CD4-positive, alpha-beta T cell treated with Interleukin-1 beta for 1 hour (primary cell): ENCODE measurements at regions not wholly inside any gene's neighbourhood (a gene's known extent, or its start where the extent isn't known, plus 50 kb on each side); places are given as distances from the start of the nearest gene placed in this dataset.
"Not testable (repeated sequence)": the region's sequence is repeated elsewhere in the genome, so short reads cannot be mapped to it uniquely, and the experiment has no call there.

Experiments
- DNase-seq, 2 donors: peaks; one replicate each; pipeline ENCODE4 v3.0.0-alpha.2; 2020 to 2022

DNA sequence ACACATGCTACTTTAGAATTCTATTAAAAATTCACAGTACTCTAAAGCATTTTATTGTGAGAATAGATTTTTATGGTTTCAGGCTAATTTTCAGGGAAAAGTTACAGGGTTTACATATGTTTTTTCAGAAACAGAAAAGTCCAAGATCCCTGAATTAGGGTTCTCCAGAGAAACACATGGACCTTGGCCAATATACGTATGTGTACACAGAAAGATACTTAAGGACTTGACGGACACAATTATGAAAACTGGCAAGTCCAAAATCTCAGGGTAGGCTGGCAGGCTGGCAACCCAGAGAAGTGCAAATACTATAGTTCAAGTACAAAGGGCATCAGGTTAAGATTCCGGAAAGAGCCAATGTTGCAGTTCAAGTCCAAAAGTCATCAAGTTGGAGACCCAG, 1897.8 kb upstream of the PCDH10 start:
- DNase-seq: no peak

DNA sequence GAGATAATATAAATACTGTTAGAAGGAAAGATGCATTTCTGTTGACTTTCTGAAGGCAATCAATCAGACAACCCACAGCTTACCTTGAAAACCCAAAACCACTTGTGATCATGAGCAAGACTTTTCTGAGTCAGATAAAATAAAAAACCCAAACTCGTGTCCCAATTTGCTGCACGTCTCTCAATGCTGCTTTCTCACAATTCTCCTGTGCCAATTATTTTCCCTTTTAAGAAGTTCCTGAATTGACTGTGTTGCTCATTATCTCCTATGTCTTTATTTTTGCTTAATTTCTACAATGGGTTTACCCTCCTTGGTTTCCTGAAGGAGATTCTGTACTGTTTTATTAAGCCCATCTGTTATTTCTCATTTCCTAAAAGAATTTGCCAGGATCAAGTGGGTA, 1891.9 kb upstream of the PCDH10 start:
- no peak for DNase-seq

DNA sequence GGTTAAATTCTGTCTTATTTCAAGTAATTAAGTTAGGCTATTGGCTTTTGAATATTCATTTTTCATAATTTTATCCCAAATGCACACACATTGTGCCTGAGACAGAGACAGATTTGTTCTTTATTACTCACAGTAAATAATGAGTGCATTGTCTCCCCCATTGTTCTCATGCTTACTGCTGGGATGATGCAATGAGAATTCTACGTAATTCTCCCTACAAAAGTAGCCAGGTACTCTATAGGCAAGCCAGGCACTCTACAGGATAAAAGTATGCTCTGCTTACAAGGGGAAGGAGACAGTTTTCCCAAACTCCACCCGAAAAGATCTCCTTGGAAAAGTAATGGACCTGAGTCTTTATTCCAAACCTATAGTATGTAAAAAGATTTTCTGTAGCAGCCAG, 1890.7 kb upstream of the PCDH10 start:
- DNase-seq: no peak

DNA sequence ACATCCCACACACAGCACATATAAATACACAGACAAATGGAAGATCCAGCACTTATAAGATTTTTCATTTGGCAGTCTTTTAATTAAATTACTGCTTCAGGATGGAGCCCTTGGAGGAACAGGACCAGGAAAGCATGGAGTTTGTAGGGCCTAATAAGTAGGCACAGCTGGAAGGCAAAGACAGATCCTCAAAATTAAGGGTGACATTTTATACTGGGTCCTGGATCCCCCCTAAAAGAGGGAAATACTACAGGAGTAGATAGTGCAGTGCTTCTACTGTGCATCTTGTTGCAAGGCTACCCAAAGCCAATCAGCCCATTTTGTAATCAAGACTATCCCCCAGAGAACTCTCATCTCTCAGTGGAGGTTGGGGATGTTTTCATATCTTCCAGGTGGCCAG, 1860.7 kb upstream of the PCDH10 start:
- no peak for DNase-seq

DNA sequence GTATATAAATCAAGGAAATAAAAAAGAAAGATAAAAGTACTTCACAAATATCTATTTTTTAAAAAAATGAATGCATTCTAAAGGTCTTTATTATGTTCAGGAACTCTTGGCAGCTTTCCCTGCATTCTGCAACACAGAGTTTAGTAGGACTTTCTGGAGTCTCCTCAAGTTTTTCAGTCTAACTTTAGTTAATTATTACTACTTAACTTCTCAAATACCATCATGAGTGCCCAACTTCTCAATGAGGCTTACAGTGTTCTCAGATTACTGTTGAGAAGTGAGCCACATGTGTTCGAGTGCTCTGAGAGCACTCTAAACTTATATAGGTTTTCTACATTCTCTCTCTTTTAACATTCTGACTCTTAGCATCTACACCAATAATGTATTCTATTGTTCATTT, 1852.9 kb upstream of the PCDH10 start:
- no peak for DNase-seq

DNA sequence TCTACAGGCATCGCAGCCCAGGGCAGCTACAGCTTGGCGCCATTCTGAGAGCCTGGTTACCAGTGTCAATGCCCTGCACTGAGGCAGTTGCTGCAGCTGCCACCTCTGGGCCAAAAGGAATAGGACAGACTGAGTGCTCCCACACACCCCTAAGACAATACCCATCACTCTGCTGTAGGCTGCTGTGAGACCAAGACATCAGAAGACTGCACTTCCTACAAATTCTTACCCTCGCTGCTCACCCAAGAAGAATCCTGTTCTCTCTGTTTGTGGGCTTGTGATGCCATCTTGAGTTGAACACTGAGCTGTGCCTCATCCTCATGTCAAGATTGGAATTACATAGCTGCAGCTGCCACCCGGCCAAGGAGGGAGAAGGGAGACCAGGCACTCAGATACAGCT, 1847.0 kb upstream of the PCDH10 start:
- DNase-seq: no peak

DNA sequence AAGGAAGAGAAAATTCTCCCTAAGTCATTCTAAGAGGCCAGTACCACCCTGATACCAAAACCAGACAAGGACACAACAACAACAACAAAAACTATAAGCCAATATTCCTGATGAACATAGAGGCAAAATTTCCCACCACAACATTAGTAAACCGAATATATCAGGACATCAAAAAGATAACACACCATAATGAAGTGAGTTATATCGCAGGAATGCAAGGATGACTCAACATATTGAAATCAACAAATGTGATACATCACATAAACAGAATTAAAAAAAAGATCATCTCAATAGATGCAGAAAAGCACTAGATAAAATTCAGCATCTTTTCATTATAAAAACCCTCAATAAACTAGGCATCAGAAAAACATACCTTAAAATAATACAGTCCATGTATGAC, 1844.4 kb upstream of the PCDH10 start:
- DNase-seq: no peak

DNA sequence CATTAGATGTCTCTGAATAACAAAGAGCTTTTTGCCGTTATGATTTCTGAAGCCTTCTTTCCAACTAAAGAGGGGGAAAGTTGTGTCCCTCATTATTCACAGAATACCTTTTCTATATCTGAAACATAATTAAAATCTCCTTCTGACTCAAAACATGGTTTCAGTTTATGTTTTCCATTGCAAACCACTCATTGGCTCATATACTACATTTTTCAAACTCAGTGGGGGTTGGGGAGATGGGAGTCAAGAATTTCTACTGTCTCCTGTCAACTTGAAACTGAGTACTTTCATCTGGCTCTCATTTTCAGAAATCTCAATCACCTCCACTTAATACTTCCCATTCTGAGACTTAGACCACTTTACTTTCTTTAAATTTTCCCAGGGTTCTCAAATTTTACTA, 1839.5 kb upstream of the PCDH10 start:
- DNase-seq: no peak

DNA sequence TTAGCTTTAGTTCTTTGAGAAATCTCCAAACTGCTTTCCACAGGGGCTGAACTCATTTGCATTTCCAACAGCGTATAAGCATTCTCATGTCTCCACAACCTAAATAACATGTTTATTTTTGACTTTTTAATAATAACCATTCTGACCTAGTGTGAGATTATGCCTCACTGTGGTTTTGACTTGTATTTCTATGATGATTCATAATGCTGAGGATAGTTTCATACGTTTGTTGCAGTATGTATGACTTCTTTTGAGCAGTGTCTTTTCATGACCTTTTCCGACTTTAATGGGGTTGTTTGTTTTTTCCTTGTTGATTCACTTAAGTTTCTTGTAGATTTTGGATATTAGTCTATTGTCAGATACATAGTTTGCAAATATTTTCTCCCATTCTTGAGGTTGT, 1833.0 kb upstream of the PCDH10 start:
- no peak for DNase-seq

DNA sequence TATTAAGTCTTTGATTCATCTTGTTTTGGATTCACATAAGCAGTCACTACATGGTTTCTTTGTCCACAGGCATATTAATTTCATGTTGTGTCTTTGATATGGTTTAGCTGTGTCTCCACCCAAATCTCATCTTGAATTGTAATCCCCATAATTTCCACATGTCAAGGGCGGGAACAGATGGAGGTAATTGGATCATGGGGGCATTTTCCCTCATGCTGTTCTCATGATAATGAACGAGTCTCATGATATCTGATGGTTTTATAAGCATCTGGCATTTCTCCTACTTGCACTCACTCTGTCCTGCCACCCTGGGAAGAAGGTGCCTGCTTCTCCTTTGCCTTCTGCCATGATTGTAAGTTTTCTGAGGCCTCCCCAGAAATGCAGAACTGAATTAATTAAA, 1811.2 kb upstream of the PCDH10 start:
- DNase-seq: no peak

DNA sequence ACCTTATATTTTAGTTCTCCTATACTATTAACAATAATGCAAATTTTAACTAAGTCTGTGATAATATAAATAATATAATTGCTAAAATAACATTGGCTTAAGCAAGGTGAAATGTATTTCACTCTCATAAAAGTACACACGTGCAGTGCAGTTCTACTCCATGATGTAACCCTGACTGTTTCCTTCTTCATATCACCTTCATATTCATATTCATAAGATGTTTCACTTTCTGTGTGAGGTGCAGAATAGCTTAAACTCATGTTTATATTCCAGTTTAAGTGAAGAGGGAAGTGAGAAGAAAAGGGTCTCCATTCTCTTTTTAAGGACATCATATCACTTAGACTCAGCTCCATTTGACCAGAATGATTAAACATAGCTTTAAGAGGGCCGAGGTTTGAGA, 1810.0 kb upstream of the PCDH10 start:
- DNase-seq: no peak

DNA sequence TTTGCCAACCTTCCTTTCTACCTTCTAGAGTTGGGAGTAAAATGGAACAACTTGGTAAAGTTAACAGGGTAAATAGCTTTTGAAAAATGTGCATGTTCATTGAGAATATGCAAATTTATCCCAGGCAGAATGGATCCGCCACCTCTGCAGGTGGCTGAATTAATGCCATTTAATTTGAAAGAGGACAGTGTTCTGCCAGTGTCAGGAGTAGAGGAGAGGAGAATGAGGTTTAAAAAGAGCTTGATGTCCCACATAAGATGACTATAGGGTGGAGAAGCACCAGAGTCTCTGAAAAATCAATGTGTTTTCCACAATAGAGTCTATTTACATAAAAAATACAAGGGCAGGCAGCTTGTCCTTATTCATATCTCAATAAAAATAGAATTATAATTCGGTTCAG, 1804.3 kb upstream of the PCDH10 start:
- DNase-seq: no peak

DNA sequence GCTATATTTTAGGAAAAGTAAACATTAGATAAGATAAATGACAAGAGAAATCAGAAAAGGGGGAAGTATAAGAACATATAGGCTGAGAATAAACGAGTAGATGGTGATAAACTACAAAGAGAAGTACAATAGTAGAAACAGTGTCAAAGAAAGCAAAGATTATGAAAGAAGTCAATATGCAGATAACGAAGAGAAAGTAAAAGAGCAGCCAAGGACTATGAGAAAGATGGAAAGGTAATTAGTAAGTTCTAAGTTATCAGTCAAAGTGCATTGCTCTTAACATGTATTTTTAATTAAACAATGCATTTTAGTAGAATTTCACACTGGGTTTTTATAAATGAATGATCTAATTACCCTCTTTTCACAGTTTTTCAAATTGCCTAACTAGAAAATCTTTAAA, 1801.3 kb upstream of the PCDH10 start:
- no peak for DNase-seq

DNA sequence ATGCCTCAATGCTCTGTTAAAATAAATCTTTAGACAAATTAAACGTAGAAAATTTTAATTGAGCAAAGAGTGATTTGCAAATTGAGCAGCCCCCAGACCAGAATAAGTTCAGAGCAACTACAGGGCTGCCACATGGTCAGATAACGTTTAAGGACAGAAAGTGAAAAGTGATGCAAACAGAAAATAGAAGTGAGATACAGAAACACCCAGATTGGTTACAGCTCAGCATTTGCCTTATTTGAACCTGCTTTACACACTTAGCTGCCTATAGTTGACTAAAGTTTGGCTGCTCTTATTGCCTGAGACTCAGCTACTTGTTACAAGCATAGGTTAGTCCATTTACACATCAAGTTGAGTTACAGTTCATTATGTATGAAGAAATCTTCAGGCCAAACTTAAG, 1800.8 kb upstream of the PCDH10 start:
- DNase-seq: no peak

DNA sequence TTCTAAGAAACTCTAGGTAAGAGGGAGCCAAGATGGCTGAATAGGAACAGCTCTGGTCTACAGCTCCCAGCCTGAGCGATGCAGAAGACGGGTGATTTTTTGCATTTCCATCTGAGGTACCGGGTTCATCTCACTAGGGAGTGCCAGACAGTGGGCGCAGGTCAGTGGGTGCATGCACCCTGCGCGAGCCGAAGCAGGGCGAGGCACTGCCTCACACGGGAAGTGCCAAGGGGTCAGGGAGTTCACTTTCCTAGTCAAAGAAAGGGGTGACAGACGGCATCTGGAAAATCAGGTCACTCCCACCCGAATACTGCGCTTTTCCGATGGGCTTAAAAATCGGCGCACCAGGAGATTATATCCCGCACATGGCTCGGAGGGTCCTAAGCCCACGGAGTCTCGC, 1796.7 kb upstream of the PCDH10 start:
- DNase-seq: not testable (repeated sequence)

DNA sequence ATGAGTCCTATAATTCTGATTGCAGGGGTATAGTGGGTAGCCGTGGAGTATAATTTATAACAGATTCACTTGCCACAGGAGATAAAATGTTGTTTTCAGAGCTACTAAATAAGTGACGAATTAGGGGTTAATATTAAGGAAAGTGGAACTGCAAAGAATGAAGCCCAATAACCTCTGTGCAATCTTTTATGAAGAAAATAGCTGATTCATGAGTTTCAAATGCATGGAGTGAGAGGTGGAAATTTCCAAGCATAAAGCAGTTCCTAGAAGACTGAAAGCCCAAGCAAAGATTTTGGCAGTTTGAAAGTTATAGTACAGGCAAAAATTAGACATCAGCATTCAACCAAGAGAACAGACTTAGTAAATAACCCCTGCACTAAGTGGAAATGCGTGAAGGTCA, 1782.4 kb upstream of the PCDH10 start:
- DNase-seq: no peak

DNA sequence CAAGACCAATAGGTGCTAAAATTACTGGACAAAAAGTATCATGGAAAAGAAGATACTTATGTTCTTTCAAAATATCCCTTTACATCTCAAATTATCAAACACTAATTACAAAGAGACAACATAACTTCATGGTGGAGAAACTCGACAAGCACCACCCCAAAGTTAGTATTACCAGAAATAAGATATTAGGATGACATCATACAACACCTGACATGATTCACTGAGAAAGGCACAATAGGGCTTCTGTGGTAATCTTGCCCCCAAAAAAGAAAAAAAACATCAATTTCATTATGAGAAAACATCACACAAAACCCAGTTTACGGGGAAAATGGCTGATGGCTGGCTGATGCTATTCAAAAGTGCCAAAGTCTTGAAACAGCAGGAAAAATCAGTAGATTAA, 1781.7 kb upstream of the PCDH10 start:
- no peak for DNase-seq

DNA sequence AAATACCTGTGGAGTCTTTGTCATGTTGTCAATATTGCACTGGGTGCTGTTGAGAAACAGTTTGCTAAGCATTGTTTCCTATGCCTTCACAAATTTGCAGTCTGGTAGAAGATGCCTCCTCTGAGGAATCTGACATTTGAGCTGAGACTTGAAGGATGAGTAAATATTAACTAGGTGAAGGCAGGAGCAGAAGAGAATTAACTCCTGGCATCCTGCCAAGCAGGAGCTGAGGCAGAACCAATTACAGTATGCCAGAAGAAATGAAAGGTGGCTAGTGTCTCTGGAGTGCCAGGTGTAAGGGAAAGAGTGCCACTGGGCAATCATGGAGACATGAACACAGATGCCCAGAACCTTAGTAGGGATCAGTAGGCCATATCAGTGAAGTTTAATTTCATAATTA, 1778.2 kb upstream of the PCDH10 start:
- DNase-seq: no peak

DNA sequence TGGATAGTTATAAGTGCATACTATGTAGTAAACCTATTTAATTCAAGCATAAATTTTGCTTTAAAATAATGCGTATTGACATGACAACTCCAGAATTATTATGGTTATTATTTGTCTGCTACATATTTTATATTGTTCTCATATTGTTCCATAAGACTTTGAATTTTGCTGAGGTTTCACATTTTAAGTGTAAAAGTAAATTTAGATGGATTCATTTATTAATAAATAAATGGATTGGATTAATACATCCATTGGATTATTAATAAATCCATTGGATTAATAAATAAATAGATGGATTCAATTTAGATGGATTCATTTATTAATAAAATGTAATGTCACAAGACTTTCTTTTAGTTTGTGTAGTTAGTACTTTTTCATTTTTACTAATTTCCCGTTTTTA, 1768.0 kb upstream of the PCDH10 start:
- DNase-seq: no peak

DNA sequence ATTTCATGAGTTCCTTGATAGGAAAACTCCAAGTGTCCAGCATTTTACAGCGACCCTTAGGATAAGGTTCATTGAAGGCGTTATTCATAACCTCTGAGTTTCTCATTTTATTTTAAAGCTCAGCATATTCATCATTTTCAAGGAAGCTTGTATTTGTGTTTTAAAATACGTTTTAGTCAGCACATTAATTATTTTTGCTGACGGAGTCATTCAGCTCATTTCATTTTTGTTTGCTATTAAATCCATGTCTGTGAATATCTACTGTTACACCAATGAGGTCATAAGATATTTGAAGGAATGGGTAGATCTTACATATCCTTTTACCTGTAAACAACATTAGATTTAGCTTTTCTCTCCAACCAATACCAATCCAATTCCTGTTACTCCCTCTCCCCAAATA, 1766.3 kb upstream of the PCDH10 start:
- DNase-seq: no peak

DNA sequence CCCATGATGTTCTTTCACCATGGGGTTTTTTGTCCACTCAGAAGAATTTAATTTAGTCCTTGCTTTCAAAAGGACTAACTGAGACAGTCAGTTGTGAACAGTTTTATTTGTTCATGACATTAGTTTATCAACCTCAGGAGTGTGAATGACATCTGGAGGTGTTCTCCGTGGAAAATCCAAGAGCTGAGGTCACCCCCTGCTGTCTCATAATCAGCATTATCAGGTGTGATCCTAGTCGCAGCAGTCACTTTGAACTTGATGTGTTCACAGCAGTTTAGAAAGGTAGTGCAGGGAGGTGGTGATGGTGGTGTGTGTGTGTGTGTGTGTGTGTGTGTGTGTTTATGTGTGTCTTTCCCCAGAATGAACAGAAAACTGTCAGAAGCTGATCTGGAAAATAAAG, 1760.8 kb upstream of the PCDH10 start:
- no peak for DNase-seq

DNA sequence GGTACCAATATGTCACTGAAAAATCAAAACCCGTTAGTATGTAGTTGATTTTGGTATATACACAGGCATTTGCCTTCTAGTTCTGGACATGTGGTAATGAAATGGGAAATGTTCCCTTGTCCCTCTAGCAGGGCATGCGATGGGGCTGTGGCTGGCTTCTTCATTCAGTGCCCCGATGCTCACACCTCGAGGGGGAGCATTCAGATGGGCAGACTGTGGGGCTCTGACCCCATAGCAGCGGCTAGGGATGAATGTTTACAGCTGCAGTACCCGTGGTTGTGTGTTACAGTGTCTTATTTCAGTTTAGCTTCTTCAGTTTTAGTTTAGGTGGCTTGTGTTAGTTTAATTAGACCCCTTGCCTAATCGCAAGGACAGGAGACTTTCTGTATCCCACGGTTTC, 1741.0 kb upstream of the PCDH10 start:
- no peak for DNase-seq

DNA sequence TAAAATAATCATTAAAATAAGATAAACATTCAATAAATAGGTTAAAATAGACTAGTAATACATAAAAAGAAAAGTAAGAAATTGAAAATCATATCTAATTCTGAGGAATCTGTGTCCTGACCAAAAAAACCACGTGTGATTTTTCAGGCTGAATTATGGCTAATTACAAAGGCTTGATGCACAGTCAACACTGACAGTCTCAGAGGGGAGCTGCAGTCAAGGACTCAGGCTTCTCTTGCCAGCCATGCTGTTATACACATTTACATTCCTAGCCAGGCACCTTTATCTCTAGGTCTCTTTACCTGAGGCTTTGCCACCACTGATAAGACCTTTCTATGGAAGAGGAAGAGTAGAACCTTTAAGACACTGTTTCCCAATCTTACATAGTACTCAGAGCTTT, 1737.7 kb upstream of the PCDH10 start:
- DNase-seq: no peak

DNA sequence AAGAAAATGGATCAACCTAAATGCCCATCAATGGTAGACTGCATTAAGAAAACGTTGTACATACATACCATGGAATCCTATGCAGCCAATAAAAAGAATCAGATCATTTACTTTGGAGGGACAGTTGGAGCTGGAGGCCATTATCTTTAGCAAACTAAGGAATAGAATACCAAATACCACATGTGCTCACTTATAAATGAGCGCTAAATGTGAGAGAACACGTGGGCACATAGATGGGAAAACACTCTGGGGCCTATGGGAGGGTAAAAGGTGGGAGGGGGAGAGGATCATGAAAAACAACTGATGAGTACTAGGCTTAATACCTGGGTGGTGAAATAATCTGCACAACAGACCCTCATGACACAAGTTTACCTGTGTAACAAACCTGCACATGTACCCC, 1729.9 kb upstream of the PCDH10 start:
- DNase-seq: no peak

DNA sequence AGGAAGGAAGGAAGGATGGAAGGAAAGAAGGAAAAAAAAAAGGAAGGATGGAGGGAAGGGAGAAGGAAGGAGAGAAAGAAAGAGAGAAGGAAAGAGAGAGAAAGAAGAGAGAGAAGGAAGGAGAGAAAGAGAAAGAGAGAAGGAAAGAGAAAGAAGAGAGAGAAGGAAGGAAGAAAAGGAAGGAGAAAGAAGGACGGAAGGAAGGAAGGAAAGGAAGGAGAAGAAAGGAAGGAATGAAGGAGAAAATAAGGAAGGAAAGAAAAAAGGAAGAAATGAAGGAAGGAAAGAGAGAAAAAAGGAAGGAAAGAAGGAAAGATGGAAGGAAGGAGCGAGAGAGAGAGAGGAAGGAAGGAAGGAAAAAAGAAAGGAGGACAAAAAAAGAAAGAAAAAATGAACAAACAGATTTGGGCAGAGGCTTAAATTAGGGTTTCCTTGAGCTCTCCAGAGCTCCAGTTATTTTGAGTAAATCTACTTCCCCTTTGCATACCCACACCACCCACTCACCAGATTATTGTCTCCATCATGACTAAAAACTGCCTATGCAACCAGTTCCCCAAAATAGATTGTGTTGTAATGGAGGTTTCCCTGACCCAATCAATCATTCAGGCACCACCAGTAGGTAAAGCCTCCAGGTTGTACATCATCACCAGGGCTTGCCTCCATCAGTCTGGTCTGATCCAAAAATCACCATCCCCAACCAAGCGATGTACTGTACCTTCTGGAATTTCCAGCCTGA, 1722.9 kb upstream of the PCDH10 start:
- DNase-seq: no peak

DNA sequence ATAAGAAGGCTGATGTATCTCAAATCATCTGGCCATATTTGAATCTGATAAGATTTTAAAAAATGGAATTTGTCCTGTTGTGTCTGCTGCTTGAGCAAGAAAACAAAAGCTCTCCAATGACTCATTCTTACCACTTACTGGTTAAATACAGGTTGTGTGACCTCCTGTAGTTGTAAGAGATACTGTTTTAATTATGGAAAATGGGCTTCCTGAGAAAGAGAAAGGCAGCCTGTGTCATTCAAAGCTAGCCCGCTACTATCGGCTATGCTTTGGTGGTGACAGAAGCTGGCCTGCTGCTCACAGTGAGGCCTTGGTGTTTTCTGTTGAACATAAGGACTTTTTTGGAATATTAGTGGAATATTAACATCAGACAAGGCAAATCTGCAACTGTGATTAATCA, 1722.1 kb upstream of the PCDH10 start:
- DNase-seq: no peak
